Cardiac muscle cell (in vitro differentiated cells and primary cell): ENCODE measurements at regions not wholly inside any gene's neighbourhood (a gene's known extent, or its start where the extent isn't known, plus 50 kb on each side); places are given as distances from the start of the nearest gene placed in this dataset.
A peak's percentile ranks its signal among the peaks of the same experiment; 100 is the strongest.

Source experiments
- DNase-seq, 2 donors: peaks; one replicate each; pipeline versions ENCODE4 v3.0.0 to v3.0.0-alpha.2; 2010 to 2017; ENCODE audit warnings: low read depth in 1 of 2, low spot score in 1 of 2
- H3K27ac ChIP-seq: fragments of 200-600 bp; sonication (generic); 2 replicates; pipeline ENCODE4 v1.5.1; 2016
- H3K27me3 ChIP-seq: fragments of 200-600 bp; sonication (generic); 2 replicates; pipeline ENCODE4 v1.6.0; 2016; ENCODE audit warnings: control low read depth
- H3K36me3 ChIP-seq: fragments of 200-600 bp; sonication (generic); 2 replicates; pipeline ENCODE4 v1.5.1; 2016; ENCODE audit warnings: control low read depth
- H3K4me1 ChIP-seq: fragments of 200-600 bp; sonication (generic); 2 replicates; pipeline ENCODE4 v1.8.1; 2017; ENCODE audit warnings: low read depth, mild to moderate bottlenecking, mixed run types
- H3K4me3 ChIP-seq: fragments of 200-600 bp; sonication (generic); 2 replicates; pipeline ENCODE4 v1.5.1; 2016; ENCODE audit warnings: mild to moderate bottlenecking
- H3K9me3 ChIP-seq: fragments of 200-600 bp; sonication (generic); 2 replicates; pipeline ENCODE4 v1.5.1; 2017; ENCODE audit warnings: low read depth, mild to moderate bottlenecking, control low read depth
- CTCF ChIP-seq: IDR thresholded peaks from 2 replicates; pipeline ENCODE4 v1.5.1; 2012; ENCODE audit warnings: low read depth, mild to moderate bottlenecking, low read length

- H3K27ac ChIP-seq, result no peak overlapping the region
- H3K4me1 ChIP-seq, result peaks cover 13% of the 10 kb centered on the region
- no peak overlapping the region for H3K4me3 ChIP-seq
- no peaks in the 10 kb centered on the region for H3K9me3 ChIP-seq
- H3K36me3 ChIP-seq, result no peaks in the 10 kb centered on the region
- no peak for TF ChIP-seq CTCF
- no peaks in the 10 kb centered on the region for H3K27me3 ChIP-seq
- DNase-seq, result no peak
Observed at GRCh38 chr2:39537150-39537549, 100.1 kb upstream of the MAP4K3 start.

GRCh38 chr2:39538718-39539117 is 101.6 kb upstream of the MAP4K3 start:
- no peak for DNase-seq
- Histone ChIP-seq H3K36me3 (no peaks in the 10 kb centered on the region), H3K4me1 (peaks cover 13% of the 10 kb centered on the region), H3K27me3 (no peaks in the 10 kb centered on the region), H3K27ac (no peak overlapping the region), H3K4me3 (no peak overlapping the region), H3K9me3 (no peaks in the 10 kb centered on the region)
- TF ChIP-seq CTCF, result no peak

- peaks cover 13% of the 10 kb centered on the region for H3K4me1 ChIP-seq
- no peaks in the 10 kb centered on the region for H3K9me3 ChIP-seq
- no peaks in the 10 kb centered on the region for H3K36me3 ChIP-seq
- no peaks in the 10 kb centered on the region for H3K27me3 ChIP-seq
- TF ChIP-seq CTCF, result no peak
- peak overlapping the region; percentile 52 for H3K27ac ChIP-seq
- no peak overlapping the region for H3K4me3 ChIP-seq
- no peak for DNase-seq
Observed at GRCh38 chr2:39540414-39540813, 103.3 kb upstream of the MAP4K3 start.

GRCh38 chr2:39541011-39541930 is 104.2 kb upstream of the MAP4K3 start:
- Histone ChIP-seq H3K9me3 (no peaks in the 10 kb centered on the region), H3K36me3 (no peaks in the 10 kb centered on the region), H3K27me3 (no peaks in the 10 kb centered on the region), H3K27ac (peak overlapping the region; percentile 52), H3K4me3 (no peak overlapping the region), H3K4me1 (peaks cover 13% of the 10 kb centered on the region)
- DNase-seq, result peak in 1 of 2 donors; percentile 34
- no peak for TF ChIP-seq CTCF

GRCh38 chr2:39542523-39542922 is 105.4 kb upstream of the MAP4K3 start:
- no peak for DNase-seq
- Histone ChIP-seq H3K27ac (no peak overlapping the region), H3K4me3 (no peak overlapping the region), H3K9me3 (no peaks in the 10 kb centered on the region), H3K4me1 (peaks cover 13% of the 10 kb centered on the region), H3K27me3 (no peaks in the 10 kb centered on the region), H3K36me3 (no peaks in the 10 kb centered on the region)
- TF ChIP-seq CTCF, result no peak
